ENCODE measurements at regions not wholly inside any gene's neighbourhood (a gene's known extent, or its start where the extent isn't known, plus 50 kb on each side); places are given as distances from the start of the nearest gene placed in this dataset.
"Not testable (repeated sequence)": the region's sequence is repeated elsewhere in the genome, so short reads cannot be mapped to it uniquely, and the experiment has no call there.

GRCh38 chr12:131296136-131296535 is 342.4 kb downstream of the ADGRD1 start:
- not testable (repeated sequence) for TF ChIP-seq POLR2A (IDR thresholded peaks at IDR 0.05; ENCODE audit: low read length); GATA1 (IDR thresholded peaks at IDR 0.05; ENCODE audit: low read depth, low read length)
